Heart left ventricle (tissue), 13 donors: ENCODE measurements at regions not wholly inside any gene's neighbourhood (a gene's known extent, or its start where the extent isn't known, plus 50 kb on each side); places are given as distances from the start of the nearest gene placed in this dataset.

Experiments
- CTCF ChIP-seq, 12 donors: fragments of 200-600 bp; sonication (generic) in 4 of 12; IDR thresholded peaks; one replicate each; pipeline versions ENCODE4 v1.5.0 to v1.8.0; 2018 to 2022; ENCODE audit warnings: antibody characterized with exemption in 12 of 12, mild to moderate bottlenecking in 5 of 12
- POLR2A ChIP-seq, 2 donors: fragments of 450-650 bp; IDR thresholded peaks; one replicate each; pipeline ENCODE4 v1.6.1; 2017; ENCODE audit warnings: antibody characterized with exemption in 2 of 2, mild to moderate bottlenecking in 2 of 2, moderate library complexity in 2 of 2
- donor health status: ischemic (EF 13 %, LVEDD 7.1; RV severe dilation, severe dysfunction).
- donor health status: DM: no; HTN: yes; CAD: no.
- donor health status: DM: no; HTN: no; CAD: no.
- donor health status: ischemic (EF 25% LVEDD 6.9; RV normal size, moderate dysfunction).
- donor health status: ischemic (EF 25% LVEDD 5.7; RV mildly dilated, moderate dysfunction).
- donor health status: ischemic (EF 35%, LVEDD 5.7; RV mildly dilated, moderate dysfunction).
- donor health status: nonischemic (EF 11% LVEDD 7.7; RV severe dilation, severe dysfunction).
- donor health status: DM: yes; HTN: yes; CAD: no.
- donor health status: PGD.
- donor health status: ischemic (EF 29% LVEDD 5.4; RV normal size, mild dysfunction).
- donor health status: nonischemic (EF 23%, LVEDD 6.1; RV moderate dilation, normal function).

GRCh38 chr9:86645303-86645702, 291.1 kb upstream of the TUT7 start:
- TF ChIP-seq CTCF (IDR thresholded peaks at IDR 0.05): no peak
- no peak for TF ChIP-seq POLR2A (IDR thresholded peaks at IDR 0.05)
